ENCODE measurements at regions not wholly inside any gene's neighbourhood (a gene's known extent, or its start where the extent isn't known, plus 50 kb on each side); places are given as distances from the start of the nearest gene placed in this dataset.

DNA sequence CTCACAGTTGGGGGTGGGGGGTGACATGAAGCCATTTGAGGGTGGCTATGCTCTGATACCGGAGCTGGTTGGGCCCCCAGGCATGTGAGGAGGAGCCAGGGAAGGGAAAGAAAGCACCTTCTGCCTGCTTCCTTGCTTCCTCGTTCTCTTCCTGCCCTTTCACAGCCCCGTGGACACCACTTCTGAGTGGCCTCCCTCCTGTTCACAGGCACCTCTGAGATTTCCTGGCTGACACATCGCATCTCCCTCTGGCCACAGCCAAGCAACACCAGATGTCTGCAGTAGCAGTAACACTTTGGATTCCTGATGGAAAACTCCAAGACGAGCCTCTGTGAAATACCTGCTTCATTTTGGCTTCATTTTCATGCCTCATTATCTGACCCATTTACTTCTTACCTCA lies 64.7 kb upstream of the ST3GAL5 start:
- no peak for DNase-seq
- 66 to 92% methylated on average over 5 of the region's 5 CpGs for WGBS, 2 experiments (ENCODE audit: insufficient coverage in 1 of 2, insufficient read length in 1 of 2)
- Mint-ChIP-seq H3K4me1 (peaks cover 23% of the 10 kb centered on the region), H3K27ac (no peak overlapping the region), H3K9me3 (peaks cover 2% of the 10 kb centered on the region), H3K4me3 (no peak overlapping the region), H3K36me3 (ENCODE audit: low read depth) (no peaks in the 10 kb centered on the region), H3K27me3 (ENCODE audit: insufficient read depth) (peaks cover 2% of the 10 kb centered on the region)
- H3K4me3 ChIP-seq (ENCODE audit: low read length) = no peak overlapping the region
- H3K9ac ChIP-seq (ENCODE audit: extremely low read depth, low read length, poor library complexity, severe bottlenecking) = no peak overlapping the region
- TF ChIP-seq, protein P1, sequence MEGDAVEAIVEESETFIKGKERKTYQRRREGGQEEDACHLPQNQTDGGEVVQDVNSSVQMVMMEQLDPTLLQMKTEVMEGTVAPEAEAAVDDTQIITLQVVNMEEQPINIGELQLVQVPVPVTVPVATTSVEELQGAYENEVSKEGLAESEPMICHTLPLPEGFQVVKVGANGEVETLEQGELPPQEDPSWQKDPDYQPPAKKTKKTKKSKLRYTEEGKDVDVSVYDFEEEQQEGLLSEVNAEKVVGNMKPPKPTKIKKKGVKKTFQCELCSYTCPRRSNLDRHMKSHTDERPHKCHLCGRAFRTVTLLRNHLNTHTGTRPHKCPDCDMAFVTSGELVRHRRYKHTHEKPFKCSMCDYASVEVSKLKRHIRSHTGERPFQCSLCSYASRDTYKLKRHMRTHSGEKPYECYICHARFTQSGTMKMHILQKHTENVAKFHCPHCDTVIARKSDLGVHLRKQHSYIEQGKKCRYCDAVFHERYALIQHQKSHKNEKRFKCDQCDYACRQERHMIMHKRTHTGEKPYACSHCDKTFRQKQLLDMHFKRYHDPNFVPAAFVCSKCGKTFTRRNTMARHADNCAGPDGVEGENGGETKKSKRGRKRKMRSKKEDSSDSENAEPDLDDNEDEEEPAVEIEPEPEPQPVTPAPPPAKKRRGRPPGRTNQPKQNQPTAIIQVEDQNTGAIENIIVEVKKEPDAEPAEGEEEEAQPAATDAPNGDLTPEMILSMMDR (conservative IDR thresholded peaks at IDR 0.05) = no peak
- H3K4me1 ChIP-seq (ENCODE audit: control insufficient read depth, insufficient read depth, low read length) = peaks cover 8% of the 10 kb centered on the region
- H3K27me3 ChIP-seq (ENCODE audit: control insufficient read depth, insufficient read depth, low read length, poor library complexity, severe bottlenecking) = no peaks in the 10 kb centered on the region
- peaks cover 4% of the 10 kb centered on the region for H3K9me3 ChIP-seq (ENCODE audit: control insufficient read depth, low read length)
- H3K27ac ChIP-seq (ENCODE audit: low read depth, low read length) = no peak overlapping the region
- H3K36me3 ChIP-seq (ENCODE audit: control insufficient read depth, insufficient read depth, low read length) = no peaks in the 10 kb centered on the region

DNA sequence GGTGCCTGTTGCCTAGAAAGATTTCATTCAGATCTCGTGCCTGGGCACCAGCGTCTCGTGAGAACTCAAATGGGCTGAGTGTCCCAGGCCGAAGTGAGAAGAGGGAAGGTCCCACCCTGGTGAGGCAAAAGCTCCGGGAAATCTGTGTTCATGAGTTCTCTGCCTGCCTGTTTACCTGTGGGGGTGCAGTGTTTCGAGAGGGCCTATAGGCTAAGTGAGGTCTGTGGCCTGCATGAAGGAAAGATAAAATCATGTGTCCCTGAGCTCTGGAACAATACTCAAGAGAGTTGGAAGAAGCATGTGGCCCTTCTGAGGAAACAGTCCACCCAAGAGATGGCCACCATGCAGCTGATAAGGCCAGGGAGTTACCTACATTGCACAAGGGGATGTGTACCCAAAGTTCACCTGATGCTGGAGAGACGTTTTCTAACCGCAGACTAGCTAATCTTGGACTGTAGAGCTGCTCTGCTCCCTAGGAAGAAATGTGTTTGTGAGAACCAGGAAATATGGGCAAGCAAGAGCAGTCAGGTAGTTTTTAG lies 63.5 kb upstream of the ST3GAL5 start:
- peaks cover 2% of the 10 kb centered on the region for H3K27me3 Mint-ChIP-seq (ENCODE audit: insufficient read depth)

DNA sequence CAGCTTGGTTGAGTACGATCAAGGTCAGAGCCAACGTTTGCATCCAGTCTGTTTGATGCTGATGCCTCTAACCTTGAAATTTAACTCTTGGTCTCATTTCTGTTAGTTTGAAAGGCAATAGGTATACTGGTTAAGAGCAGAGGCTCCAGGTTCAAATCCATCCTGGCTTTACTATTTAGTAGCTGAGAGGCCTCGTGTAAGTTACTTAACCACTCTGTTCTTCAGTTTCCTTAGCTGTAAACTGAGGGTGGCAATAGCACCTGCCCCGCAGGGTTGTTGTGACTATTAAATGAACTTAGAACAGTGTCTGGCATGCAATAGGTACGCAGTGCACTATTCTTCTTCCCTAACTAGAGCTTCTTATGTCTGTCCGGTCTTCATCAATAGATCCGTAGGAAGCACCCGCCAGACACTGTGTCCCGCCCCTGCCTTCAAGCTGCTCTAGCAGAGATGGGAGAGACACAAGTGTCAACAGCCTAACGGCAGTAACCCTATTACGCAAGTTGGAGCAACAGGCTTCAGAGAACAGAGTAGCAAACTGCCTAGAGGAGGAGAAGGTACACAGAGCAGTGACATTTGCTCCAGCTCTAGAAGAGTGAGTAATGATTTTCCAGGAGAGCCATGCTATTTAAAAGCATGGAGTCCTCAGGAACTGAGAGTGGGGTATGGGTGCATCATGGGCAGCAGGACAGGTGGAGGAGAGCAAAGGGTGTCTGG lies 62.7 kb upstream of the ST3GAL5 start:
- no peak overlapping the region for H3K4me3 Mint-ChIP-seq
- no peak overlapping the region for H3K4me3 ChIP-seq (ENCODE audit: low read length)
- H3K27me3 ChIP-seq (ENCODE audit: control insufficient read depth, insufficient read depth, low read length, poor library complexity, severe bottlenecking) = no peaks in the 10 kb centered on the region
- H3K4me1 ChIP-seq (ENCODE audit: control insufficient read depth, insufficient read depth, low read length) = peaks cover 6% of the 10 kb centered on the region
- TF ChIP-seq, protein P1 (conservative IDR thresholded peaks at IDR 0.05) = no peak
- no peak overlapping the region for H3K9ac ChIP-seq (ENCODE audit: extremely low read depth, low read length, poor library complexity, severe bottlenecking)
- H3K27ac Mint-ChIP-seq = no peak overlapping the region
- no peaks in the 10 kb centered on the region for H3K36me3 ChIP-seq (ENCODE audit: control insufficient read depth, insufficient read depth, low read length)
- peaks cover 22% of the 10 kb centered on the region for H3K9me3 ChIP-seq (ENCODE audit: control insufficient read depth, low read length)
- no peak overlapping the region for H3K27ac ChIP-seq (ENCODE audit: low read depth, low read length)
- H3K9me3 Mint-ChIP-seq = peaks cover 17% of the 10 kb centered on the region
- peaks cover 2% of the 10 kb centered on the region for H3K27me3 Mint-ChIP-seq (ENCODE audit: insufficient read depth)
- WGBS, 2 experiments (ENCODE audit: insufficient coverage in 1 of 2, insufficient read length in 1 of 2) = 93 to 95% methylated on average over 11 of the region's 11 CpGs
- H3K36me3 Mint-ChIP-seq (ENCODE audit: low read depth) = no peaks in the 10 kb centered on the region
- DNase-seq = no peak
- peaks cover 16% of the 10 kb centered on the region for H3K4me1 Mint-ChIP-seq

More for the DNA sequence above, 63.5 kb upstream of the ST3GAL5 start:
- no peak for DNase-seq
- Histone ChIP-seq H3K4me1 (ENCODE audit: control insufficient read depth, insufficient read depth, low read length) (peaks cover 8% of the 10 kb centered on the region), H3K27me3 (ENCODE audit: control insufficient read depth, insufficient read depth, low read length, poor library complexity, severe bottlenecking) (no peaks in the 10 kb centered on the region), H3K9me3 (ENCODE audit: control insufficient read depth, low read length) (peaks cover 16% of the 10 kb centered on the region), H3K4me3 (ENCODE audit: low read length) (no peak overlapping the region), H3K27ac (ENCODE audit: low read depth, low read length) (no peak overlapping the region), H3K9ac (ENCODE audit: extremely low read depth, low read length, poor library complexity, severe bottlenecking) (no peak overlapping the region), H3K36me3 (ENCODE audit: control insufficient read depth, insufficient read depth, low read length) (no peaks in the 10 kb centered on the region)
- Mint-ChIP-seq H3K27ac (no peak overlapping the region), H3K36me3 (ENCODE audit: low read depth) (no peaks in the 10 kb centered on the region), H3K9me3 (peaks cover 11% of the 10 kb centered on the region), H3K4me3 (no peak overlapping the region), H3K4me1 (peaks cover 21% of the 10 kb centered on the region)
- TF ChIP-seq, protein P1 (conservative IDR thresholded peaks at IDR 0.05) = no peak
- 91 to 100% methylated on average over 4 to 8 of the region's 8 CpGs for WGBS, 2 experiments (ENCODE audit: insufficient coverage in 1 of 2, insufficient read length in 1 of 2)
